COLO668 (cell line): ENCODE measurements at regions not wholly inside any gene's neighbourhood (a gene's known extent, or its start where the extent isn't known, plus 50 kb on each side); places are given as distances from the start of the nearest gene placed in this dataset.

Experiments used
- DNase-seq: peaks from one replicate; lab custom pipeline; 2025; ENCODE audit not compliant: unreplicated experiment; lab: John Stamatoyannopoulos, UW

GRCh38 chr2:8306530-8307351 lies 375.1 kb upstream of the ID2 start:
- DNase-seq, result no peak

DNA sequence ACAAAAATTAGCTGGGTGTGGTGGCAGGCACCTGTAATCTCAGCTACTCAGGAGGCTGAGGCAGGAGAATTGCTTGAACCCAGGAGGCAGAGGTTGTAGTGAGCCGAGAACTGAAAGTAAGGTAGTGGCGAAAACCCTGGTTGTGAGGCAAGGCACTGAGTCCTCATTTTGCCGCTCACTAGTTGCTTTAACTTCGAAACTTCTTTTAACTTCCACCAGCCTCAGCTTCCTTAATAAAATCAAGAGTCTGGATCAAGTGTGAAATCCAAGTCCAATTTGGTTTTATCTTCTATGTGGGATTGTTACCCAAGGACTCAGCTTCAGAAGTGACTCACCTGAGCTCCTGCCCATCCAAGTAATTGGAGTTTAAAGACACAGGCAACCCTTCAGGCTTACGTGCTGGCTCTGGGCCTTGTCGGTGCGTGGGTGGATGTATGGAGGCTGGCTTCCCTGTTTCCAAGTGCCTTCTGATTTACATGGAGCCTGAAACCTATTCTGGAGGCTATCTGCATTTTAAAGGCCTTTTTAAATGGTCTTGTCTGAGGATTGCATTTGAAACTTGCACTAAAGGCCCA lies 374.2 kb upstream of the ID2 start:
- DNase-seq, result no peak

GRCh38 chr2:8309131-8309530 lies 372.7 kb upstream of the ID2 start:
- DNase-seq, result no peak

DNA sequence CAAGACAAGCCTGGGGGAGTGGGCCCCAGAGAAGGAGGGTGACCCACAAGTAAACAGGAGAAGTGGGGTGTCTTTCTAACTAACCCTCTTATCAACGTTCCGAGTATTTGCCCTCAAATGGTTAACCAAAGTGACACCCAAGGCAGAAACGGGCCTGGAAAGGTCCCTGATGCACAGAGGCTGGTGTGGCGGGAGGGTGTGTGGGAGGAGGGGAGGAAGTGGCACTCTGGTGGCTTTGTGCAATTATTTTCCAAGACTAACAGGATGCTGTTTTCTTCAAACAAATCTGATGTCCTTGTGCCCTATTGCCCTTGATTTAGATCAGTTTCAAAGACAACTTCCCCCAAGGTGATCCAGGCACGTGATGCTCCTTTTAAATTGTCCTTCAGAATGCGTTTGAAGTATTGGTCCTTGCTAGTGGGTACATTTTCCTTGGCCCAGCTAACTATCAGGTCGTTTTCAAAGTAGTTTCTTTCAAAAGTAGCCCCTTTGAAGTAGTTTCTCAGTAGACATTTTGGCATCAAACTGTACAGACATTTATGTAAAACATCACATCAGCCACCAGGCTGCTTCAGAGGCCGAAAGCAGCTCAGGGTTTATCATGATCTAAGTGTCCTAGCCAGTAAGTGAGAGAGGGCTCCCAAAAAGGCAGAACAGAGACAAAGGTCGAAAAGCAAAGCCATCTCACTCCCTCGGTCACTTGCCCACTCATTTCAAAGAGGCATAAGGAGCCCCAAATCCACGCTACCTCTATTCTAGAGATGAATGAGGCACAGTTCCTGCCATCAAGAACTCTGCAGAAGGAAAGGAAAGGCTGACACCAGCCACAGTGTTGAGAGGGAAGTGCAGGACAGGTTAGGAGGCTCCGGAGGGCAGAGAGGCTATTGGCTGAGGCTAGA lies 371.1 kb upstream of the ID2 start:
- no peak for DNase-seq

GRCh38 chr2:8312221-8312620 lies 369.6 kb upstream of the ID2 start:
- peak; percentile 61 for DNase-seq

- DNase-seq, result peak; percentile 54
Measured at GRCh38 chr2:8312861-8313830, 368.7 kb upstream of the ID2 start.

DNA sequence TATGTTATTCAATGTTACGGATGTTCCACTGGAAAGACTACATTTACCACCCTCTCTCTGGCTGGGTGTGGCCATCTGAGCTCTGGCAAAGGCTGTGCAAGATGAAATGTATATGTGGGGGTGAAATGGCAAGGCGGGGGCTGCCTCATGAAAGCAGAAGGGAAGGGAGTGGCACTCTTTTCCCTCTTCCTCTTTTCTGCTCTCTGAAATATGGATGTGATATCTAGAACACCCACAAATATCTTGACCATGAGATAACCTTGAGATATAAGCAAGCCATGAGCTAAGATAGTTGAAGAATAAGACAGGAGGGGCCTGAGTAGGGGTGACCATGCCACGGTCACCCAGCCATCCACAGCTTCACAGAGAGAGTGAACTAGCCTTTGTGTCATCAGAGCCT lies 367.8 kb upstream of the ID2 start:
- DNase-seq, result no peak

- DNase-seq, result no peak
Measured at GRCh38 chr2:8315531-8316165, 366.2 kb upstream of the ID2 start.

DNA sequence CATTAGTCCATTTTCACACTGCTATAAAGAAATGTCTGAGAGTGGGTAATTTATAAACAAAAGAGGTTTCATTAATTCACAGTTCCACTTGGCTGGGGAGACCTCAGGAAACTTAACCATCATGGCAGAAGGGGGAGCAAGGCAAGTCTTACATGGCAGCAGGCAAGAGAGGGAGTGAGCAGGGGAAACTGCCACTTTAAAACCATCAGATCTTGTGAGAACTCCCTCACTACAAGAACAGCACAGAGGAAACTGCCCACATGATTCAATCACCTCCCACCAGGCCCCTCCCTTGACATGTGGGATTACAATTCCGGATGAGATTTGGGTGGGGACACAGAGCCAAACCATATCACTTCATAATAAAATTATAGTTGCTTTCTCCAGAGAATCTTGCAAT lies 365.5 kb upstream of the ID2 start:
- no peak for DNase-seq

GRCh38 chr2:8317418-8317817 lies 364.4 kb upstream of the ID2 start:
- DNase-seq, result no peak

DNA sequence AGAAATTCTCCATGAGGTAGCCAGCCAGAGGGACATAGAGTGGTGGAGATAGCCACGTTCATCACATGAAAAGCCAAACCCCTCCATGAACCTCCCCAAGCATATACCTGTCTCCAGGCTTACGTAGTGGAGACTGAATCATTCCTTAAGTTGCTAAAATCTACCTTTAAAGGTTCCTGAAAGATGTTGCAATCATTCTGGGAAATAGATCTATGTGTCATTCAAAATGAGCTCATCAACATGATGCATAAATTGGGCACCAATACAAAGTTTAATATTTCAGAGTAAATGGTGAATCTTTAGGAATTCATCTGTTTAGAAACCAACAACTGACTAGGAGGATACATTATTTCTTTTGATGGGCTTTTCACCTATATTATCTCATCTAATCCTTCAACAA lies 362.6 kb upstream of the ID2 start:
- no peak for DNase-seq

DNA sequence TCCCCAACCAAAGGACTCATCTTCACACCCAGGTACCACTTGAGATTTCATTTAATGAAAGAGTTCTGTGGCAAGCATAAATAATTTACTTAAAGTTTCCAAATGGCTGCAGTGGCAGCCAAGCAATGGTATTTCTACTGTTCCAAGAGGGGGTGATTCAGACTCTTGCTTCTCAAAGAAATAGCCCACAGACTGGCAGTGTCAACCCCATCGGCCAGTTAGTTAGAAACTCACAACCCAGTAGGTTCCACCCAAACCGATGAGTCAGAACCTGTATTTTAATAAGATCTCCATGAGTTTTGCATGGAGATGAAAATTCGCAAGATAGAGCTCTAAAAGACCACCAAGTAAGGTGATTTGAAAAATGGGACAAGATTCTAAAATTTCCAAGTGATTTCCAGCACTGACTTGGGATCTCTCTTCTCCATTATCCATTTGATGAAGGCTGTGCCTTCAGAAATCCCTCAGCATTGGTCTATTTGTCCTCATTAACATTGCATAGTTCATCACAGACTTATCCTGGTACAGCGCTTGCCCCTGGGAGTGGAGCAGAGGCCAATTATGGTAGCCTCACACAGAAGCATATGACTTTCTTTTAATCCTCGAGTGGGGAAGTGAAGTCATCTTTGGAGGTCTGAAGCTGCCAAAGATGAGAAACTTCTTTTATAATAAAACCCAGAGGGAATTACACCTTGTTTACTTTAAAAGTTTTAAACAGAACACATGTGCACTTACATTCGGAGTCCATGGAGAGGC lies 361.4 kb upstream of the ID2 start:
- no peak for DNase-seq

- no peak for DNase-seq
Measured at GRCh38 chr2:8322634-8323033, 359.2 kb upstream of the ID2 start.

DNA sequence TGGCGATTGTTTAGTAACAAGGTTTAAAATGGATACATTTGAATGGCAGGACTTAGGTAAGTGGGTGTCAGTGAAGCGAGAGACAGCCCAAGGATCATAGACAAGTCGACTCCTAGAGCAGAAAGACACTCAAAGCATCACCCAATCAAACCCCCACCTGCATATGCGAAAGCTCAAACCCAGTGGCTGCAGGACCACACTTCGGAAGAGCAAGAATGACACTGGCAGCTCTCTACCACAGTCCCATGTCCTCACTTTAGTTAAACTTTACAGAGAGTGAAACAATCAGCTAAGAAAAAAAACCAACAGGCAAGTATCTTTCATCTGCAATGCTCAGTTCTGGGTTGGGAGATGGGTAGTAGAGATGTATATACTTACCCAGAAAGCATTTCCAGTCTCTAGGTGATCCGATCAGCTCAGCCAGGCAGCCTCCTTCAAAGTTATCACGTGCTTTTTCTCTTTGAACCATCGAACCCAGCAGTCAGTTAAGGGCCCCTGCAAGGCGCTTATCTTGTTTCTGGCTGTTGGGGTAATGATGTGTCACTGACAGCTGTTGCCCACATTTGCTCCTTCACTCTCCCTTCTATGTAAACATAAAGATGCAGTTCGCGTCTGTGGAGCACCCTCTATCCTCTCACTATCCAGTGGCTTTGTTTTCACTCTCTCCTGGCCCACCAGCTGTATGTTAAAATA lies 357.5 kb upstream of the ID2 start:
- DNase-seq, result peak; percentile 49

- no peak for DNase-seq
Measured at GRCh38 chr2:8324901-8325300, 357.0 kb upstream of the ID2 start.

- no peak for DNase-seq
Measured at GRCh38 chr2:8327371-8328100, 354.3 kb upstream of the ID2 start.

DNA sequence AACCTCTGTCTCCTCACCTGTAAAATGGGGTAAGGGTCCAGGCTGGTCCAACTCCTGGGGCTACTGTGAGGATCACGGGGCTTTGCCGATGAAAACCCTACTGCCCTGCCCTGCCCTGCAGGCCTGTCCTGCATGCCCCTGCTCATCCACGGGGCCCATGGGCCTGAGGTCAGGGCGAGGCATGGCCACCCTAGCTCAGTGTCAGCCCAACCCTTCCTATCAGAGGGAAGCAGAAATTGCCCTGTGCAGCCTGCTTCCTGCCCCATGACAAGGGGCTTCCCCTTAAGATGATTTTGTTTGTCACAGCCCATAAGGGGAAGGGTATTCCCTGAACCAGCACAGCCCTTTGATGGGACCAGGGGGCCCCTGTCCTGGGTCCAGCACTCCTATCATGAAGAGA lies 353.6 kb upstream of the ID2 start:
- no peak for DNase-seq
